Hematopoietic multipotent progenitor cell treated with erythropoietin and hydrocortisone succinate and interleukin-3 and kit ligand, for 8 days (in vitro differentiated cells): ENCODE measurements at regions not wholly inside any gene's neighbourhood (a gene's known extent, or its start where the extent isn't known, plus 50 kb on each side); places are given as distances from the start of the nearest gene placed in this dataset.
"Not testable (repeated sequence)": the region's sequence is repeated elsewhere in the genome, so short reads cannot be mapped to it uniquely, and the experiment has no call there.

Experiments
- DNase-seq: peaks from one replicate; pipeline ENCODE4 v3.0.0-alpha.2; 2015

GRCh38 chrX:4668802-4669536, 955.5 kb upstream of the PRKX start:
- DNase-seq = no peak

- DNase-seq = no peak
Observed at GRCh38 chrX:4663085-4663484, 949.6 kb upstream of the PRKX start.

GRCh38 chrX:4661771-4662170, 948.3 kb upstream of the PRKX start:
- DNase-seq = no peak

- DNase-seq = no peak
Observed at GRCh38 chrX:4656419-4656818, 943.0 kb upstream of the PRKX start.

GRCh38 chrX:4655743-4656142, 942.3 kb upstream of the PRKX start:
- DNase-seq = no peak

- no peak for DNase-seq
Observed at GRCh38 chrX:4642114-4642513, 928.7 kb upstream of the PRKX start.

- DNase-seq = no peak
Observed at GRCh38 chrX:4638036-4638435, 924.6 kb upstream of the PRKX start.

GRCh38 chrX:4627414-4627813, 914.0 kb upstream of the PRKX start:
- DNase-seq = no peak

- no peak for DNase-seq
Observed at GRCh38 chrX:4622486-4623167, 909.2 kb upstream of the PRKX start.

- peak; percentile 1 for DNase-seq
Observed at GRCh38 chrX:4613651-4614050, 900.2 kb upstream of the PRKX start.

GRCh38 chrX:4588893-4589292, 875.4 kb upstream of the PRKX start:
- no peak for DNase-seq

- DNase-seq = no peak
Observed at GRCh38 chrX:4588466-4588865, 875.0 kb upstream of the PRKX start.

- DNase-seq = no peak
Observed at GRCh38 chrX:4588056-4588455, 874.6 kb upstream of the PRKX start.

GRCh38 chrX:4579999-4580398, 866.5 kb upstream of the PRKX start:
- no peak for DNase-seq

GRCh38 chrX:4579480-4579879, 866.0 kb upstream of the PRKX start:
- no peak for DNase-seq

- DNase-seq = no peak
Observed at GRCh38 chrX:4572691-4573090, 859.2 kb upstream of the PRKX start.

GRCh38 chrX:4570151-4570550, 856.7 kb upstream of the PRKX start:
- DNase-seq = peak; percentile 10

- DNase-seq = no peak
Observed at GRCh38 chrX:4560192-4560591, 846.7 kb upstream of the PRKX start.

GRCh38 chrX:4550018-4550417, 836.6 kb upstream of the PRKX start:
- DNase-seq = peak; percentile 17

- DNase-seq = peak; percentile 59
Observed at GRCh38 chrX:4547213-4547836, 833.9 kb upstream of the PRKX start.

- DNase-seq = not testable (repeated sequence)
Observed at GRCh38 chrX:4546178-4546577, 832.7 kb upstream of the PRKX start.

GRCh38 chrX:4528247-4528646, 814.8 kb upstream of the PRKX start:
- DNase-seq = no peak

GRCh38 chrX:4485912-4486311, 772.5 kb upstream of the PRKX start:
- no peak for DNase-seq

- DNase-seq = no peak
Observed at GRCh38 chrX:4484266-4484665, 770.8 kb upstream of the PRKX start.
